ENCODE measurements at regions not wholly inside any gene's neighbourhood (a gene's known extent, or its start where the extent isn't known, plus 50 kb on each side); places are given as distances from the start of the nearest gene placed in this dataset.
"Not testable (repeated sequence)": the region's sequence is repeated elsewhere in the genome, so short reads cannot be mapped to it uniquely, and the experiment has no call there.

- Histone ChIP-seq H3K9me3 (ENCODE audit: severe bottlenecking) (no peaks in the 10 kb centered on the region), H3K27me3 (ENCODE audit: insufficient read depth, low read depth, severe bottlenecking) (no peaks in the 10 kb centered on the region), H3K27ac (no peak overlapping the region), H3K4me3 (ENCODE audit: low read depth, low read length) (no peak overlapping the region), H3K36me3 (no peaks in the 10 kb centered on the region)
- TF ChIP-seq CTCF (IDR thresholded peaks at IDR 0.05; ENCODE audit: low read depth, low read length) = no peak
- no peak for DNase-seq
Measured at GRCh38 chr1:29409616-29410015, 173.3 kb downstream of the PTPRU start.

- DNase-seq = no peak
- Histone ChIP-seq H3K36me3 (no peaks in the 10 kb centered on the region), H3K9me3 (ENCODE audit: severe bottlenecking) (no peaks in the 10 kb centered on the region), H3K27ac (no peak overlapping the region), H3K4me3 (ENCODE audit: low read depth, low read length) (no peak overlapping the region), H3K27me3 (ENCODE audit: insufficient read depth, low read depth, severe bottlenecking) (no peaks in the 10 kb centered on the region)
- no peak for TF ChIP-seq CTCF (IDR thresholded peaks at IDR 0.05; ENCODE audit: low read depth, low read length)
Measured at GRCh38 chr1:29408831-29409605, 172.7 kb downstream of the PTPRU start.

- Histone ChIP-seq H3K27me3 (ENCODE audit: insufficient read depth, low read depth, severe bottlenecking) (no peaks in the 10 kb centered on the region), H3K36me3 (no peaks in the 10 kb centered on the region), H3K4me3 (ENCODE audit: low read depth, low read length) (no peak overlapping the region), H3K27ac (no peak overlapping the region), H3K9me3 (ENCODE audit: severe bottlenecking) (no peaks in the 10 kb centered on the region)
- no peak for DNase-seq
- TF ChIP-seq CTCF (IDR thresholded peaks at IDR 0.05; ENCODE audit: low read depth, low read length) = no peak
Measured at GRCh38 chr1:29406814-29407213, 170.5 kb downstream of the PTPRU start.

- not testable (repeated sequence) for H3K9me3 ChIP-seq (ENCODE audit: severe bottlenecking); DNase-seq; H3K27ac ChIP-seq; H3K27me3 ChIP-seq (ENCODE audit: insufficient read depth, low read depth, severe bottlenecking); H3K4me3 ChIP-seq (ENCODE audit: low read depth, low read length); H3K36me3 ChIP-seq
Measured at GRCh38 chr1:29400203-29400602, 163.9 kb downstream of the PTPRU start.

- Histone ChIP-seq H3K27ac (no peak overlapping the region), H3K36me3 (no peaks in the 10 kb centered on the region), H3K9me3 (ENCODE audit: severe bottlenecking) (no peaks in the 10 kb centered on the region), H3K27me3 (ENCODE audit: insufficient read depth, low read depth, severe bottlenecking) (no peaks in the 10 kb centered on the region), H3K4me3 (ENCODE audit: low read depth, low read length) (no peak overlapping the region)
- TF ChIP-seq CTCF (IDR thresholded peaks at IDR 0.05; ENCODE audit: low read depth, low read length) = no peak
- no peak for DNase-seq
Measured at GRCh38 chr1:29399465-29399864, 163.1 kb downstream of the PTPRU start.

GRCh38 chr1:29398431-29398830 lies 162.1 kb downstream of the PTPRU start:
- no peaks in the 10 kb centered on the region for H3K36me3 ChIP-seq
- DNase-seq = no peak

More at GRCh38 chr1:29398431-29398830, 162.1 kb downstream of the PTPRU start:
- Histone ChIP-seq H3K9me3 (ENCODE audit: severe bottlenecking) (no peaks in the 10 kb centered on the region), H3K27ac (no peak overlapping the region), H3K27me3 (ENCODE audit: insufficient read depth, low read depth, severe bottlenecking) (no peaks in the 10 kb centered on the region), H3K4me3 (ENCODE audit: low read depth, low read length) (no peak overlapping the region)
- TF ChIP-seq CTCF (IDR thresholded peaks at IDR 0.05; ENCODE audit: low read depth, low read length) = no peak
